ENCODE measurements at regions not wholly inside any gene's neighbourhood (a gene's known extent, or its start where the extent isn't known, plus 50 kb on each side); places are given as distances from the start of the nearest gene placed in this dataset.
"Not testable (repeated sequence)": the region's sequence is repeated elsewhere in the genome, so short reads cannot be mapped to it uniquely, and the experiment has no call there.

DNA sequence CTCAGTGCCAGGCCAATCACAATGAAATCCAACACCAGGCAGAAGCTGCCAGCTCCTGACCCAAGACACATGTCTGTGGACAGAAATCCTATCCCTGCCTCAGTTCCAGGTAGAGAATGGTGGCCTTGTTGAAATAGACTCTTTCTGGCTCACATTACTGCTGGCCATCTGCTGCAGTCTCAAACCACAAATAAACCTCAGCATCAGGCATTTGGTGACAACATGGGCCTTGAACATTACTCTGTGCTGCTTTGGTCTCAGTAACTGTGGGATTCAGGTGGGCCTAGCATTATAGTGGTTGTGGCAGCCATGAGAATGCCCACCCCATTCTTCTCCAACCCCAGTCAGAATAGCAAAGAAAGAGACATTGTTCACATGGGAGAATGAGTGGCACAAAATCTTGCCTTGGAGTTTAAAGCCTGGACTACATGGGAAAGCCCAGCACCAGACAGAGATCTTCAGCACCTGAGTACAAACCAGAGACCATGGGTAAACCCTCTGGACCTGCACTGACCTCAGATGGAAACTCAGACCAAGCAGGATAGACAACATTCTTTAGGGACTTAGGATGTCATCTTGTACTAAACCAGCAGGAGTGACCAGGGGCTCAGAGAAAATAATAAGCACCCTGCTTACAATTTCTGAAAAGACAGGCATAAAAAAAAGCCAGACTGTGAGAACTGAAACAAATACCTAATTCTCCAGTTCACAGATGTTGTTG lies 50.4 kb upstream of the TRAM1L1 start:
- DNase-seq = peak; percentile 14
- in situ Hi-C loops (cut with HindIII; ENCODE audit: low pct_ligation_motif_present, low pct_unique_long_range_greater_than_20kb, low sequenced_read_pairs) = no loop called here

DNA sequence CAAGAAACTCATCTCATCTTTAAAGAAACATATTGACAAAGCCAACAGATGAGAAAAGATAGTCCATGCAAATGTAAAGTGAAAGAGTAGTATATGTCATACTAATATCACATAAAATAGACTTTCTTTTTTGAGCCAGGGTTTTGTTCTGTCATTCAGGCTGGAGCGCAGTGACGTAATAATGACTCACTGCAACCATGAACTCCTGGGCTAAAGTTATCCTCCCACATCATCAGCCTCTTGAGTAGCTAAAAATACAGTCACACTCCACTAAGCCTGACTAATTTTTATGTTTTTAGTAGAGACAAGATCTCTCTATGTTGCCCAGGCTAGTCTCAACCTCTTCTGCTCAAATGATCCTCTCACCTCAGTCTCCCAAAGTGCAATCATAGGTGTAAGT lies 51.8 kb upstream of the TRAM1L1 start:
- peak; percentile 82 for DNase-seq
- in situ Hi-C loops (cut with HindIII; ENCODE audit: low pct_ligation_motif_present, low pct_unique_long_range_greater_than_20kb, low sequenced_read_pairs) = no loop called here

DNA sequence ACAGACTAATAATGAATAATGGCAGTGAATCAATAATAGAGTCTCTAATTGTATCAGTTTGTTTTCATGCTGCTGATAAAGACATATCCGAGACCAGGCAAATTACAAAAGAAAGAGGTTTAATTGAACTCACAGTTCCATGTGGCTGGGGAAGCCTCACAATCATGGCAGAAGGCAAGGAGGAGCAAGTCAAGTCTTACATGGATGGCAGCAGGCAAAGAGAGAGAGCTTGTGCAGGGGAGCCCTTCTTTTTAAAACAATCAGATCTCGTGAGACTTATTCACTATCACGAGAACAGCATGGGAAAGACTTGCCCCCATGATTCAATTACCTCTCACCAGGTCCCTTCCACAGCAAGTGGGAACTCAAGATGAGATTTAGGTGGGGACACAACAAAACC lies 53.4 kb upstream of the TRAM1L1 start:
- DNase-seq; in situ Hi-C loops (cut with HindIII; ENCODE audit: low pct_ligation_motif_present, low pct_unique_long_range_greater_than_20kb, low sequenced_read_pairs): not testable (repeated sequence)

DNA sequence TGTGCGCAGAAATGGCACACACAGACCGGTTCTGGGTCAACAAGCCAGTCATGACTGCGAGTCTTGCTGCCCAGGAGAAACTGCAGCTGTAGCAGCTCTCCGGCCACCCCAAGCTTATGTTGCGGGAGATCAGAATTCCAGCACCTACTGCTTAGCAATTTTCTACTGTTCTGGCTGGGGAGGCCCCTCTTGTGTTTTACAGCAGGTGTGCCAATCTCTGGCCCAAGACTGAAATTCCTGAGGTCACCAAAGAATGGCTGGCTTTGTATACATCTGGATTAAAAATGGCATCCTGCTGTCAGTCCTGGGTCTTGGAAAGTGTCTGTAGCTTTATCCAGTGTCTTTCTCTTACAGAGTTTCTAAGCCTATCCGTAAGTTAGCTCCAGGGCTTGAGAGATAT lies 68.9 kb upstream of the TRAM1L1 start:
- in situ Hi-C loops (cut with HindIII; ENCODE audit: low pct_ligation_motif_present, low pct_unique_long_range_greater_than_20kb, low sequenced_read_pairs) = no loop called here
- no peak for DNase-seq

DNA sequence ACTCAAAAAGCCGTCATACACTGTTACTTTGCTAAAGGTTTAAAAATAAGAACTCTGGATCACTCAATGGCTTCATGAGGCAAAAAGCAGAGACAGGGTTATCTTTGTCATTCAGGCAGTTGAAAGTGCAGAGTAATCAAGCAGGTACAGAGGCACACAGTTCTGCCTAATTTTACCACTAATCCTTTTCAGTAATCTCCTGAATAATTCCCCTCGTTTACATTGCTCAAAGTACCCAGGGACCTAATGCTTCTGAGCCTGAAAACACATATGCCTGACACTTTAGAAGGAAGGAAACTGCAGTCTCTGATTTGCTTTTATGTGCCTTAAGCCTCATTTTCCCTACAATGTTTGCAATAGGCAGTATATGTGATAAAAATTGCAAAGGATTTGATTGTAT lies 71.4 kb upstream of the TRAM1L1 start:
- in situ Hi-C loops (cut with HindIII; ENCODE audit: low pct_ligation_motif_present, low pct_unique_long_range_greater_than_20kb, low sequenced_read_pairs) = no loop called here
- DNase-seq = no peak

DNA sequence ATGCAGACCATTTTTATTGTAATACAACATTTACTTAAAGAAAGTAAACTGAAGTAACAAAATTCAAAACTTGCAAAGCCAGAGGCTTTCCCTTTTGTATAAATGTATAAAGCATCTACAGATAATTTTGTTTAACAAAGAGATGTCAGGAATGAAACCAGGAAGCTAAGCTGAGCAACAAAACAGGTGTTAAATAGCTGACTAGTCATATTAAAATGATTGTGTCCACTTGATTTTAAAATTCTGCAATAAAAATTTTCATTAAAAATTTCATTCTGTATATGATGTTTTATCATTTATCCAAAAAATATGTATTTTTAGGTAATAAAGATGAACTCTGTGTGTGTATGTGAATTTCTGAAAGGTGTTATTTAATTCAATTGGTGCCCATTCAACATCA lies 72.0 kb upstream of the TRAM1L1 start:
- in situ Hi-C loops (cut with HindIII; ENCODE audit: low pct_ligation_motif_present, low pct_unique_long_range_greater_than_20kb, low sequenced_read_pairs) = no loop called here

DNA sequence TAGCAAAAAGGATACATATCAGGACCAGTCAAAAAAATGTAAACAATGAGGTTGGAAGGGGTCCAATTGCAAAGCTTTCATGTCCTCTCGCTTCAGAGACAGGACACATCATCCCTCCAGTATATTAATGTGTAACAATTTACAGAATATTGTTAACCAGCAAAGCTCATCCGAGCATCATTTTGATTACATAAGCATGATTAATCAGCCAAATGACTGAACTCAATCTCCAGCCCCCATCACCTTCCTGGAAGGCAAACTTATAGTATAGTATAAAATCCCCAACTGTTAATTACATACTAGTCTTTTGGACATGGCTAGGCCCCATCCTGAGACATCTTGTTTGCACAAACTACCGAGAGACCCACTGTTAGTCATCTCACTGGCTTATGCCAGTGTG lies 77.6 kb upstream of the TRAM1L1 start:
- in situ Hi-C loops (cut with HindIII; ENCODE audit: low pct_ligation_motif_present, low pct_unique_long_range_greater_than_20kb, low sequenced_read_pairs) = no loop called here
- DNase-seq = no peak

More for the DNA sequence above, 72.0 kb upstream of the TRAM1L1 start:
- no peak for DNase-seq

DNA sequence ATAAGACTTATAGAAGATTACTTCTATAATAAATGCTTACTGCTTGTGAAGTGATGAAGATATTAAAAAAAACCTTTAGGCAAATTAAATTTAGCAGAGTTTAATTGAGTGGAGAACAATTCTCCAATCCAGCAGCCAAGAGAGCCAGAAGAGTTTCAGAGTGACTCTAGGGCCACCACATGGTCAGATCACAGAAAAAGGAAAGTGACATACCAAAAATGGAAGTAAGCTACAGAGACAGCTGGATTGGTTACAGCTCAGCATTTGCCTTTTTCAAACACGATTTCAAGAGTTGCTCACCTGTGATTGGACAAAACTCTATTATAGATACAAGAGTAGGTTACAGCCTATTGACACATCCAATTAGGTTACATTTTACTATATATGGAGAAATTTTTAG lies 79.0 kb upstream of the TRAM1L1 start:
- in situ Hi-C loops (cut with HindIII; ENCODE audit: low pct_ligation_motif_present, low pct_unique_long_range_greater_than_20kb, low sequenced_read_pairs) = no loop called here
- no peak for DNase-seq

DNA sequence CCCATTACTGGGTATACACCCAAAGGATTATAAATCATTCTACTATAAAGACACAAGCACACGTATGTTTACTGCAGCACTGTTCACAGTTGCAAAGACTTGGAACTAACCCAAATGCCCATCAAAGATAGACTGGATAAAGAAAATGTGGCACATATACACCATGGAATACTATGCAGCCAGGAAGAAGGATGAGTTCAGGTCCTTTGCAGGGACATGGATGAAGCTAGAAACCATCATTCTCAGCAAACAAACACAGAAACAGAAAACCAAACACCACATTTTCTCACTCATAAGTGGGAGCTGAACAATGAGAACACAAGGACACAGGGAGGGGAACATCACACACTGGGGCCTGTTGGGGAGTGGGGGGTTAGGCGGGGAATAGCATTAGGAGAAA lies 90.0 kb upstream of the TRAM1L1 start:
- DNase-seq; in situ Hi-C loops (cut with HindIII; ENCODE audit: low pct_ligation_motif_present, low pct_unique_long_range_greater_than_20kb, low sequenced_read_pairs): not testable (repeated sequence)

DNA sequence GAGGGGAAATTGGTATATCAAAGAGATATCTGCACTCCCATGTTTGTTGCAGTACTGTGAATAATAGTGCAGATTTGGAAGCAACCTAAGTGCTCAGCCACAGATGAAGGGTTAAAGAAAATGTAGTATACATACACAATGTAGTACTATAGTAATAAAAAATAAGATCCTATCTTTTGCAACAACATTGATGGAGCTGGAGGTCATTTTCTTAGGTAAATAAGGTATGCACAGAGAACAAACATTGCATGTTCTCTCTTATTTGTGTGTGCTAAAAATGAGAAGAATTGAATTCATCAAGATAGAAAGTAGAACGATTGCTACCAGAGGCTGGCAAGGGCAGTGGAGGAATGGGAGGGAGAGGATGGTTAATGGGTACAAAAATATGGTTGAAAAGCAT lies 117.9 kb upstream of the TRAM1L1 start:
- no peak for DNase-seq
- in situ Hi-C loops (cut with HindIII; ENCODE audit: low pct_ligation_motif_present, low pct_unique_long_range_greater_than_20kb, low sequenced_read_pairs) = no loop called here

DNA sequence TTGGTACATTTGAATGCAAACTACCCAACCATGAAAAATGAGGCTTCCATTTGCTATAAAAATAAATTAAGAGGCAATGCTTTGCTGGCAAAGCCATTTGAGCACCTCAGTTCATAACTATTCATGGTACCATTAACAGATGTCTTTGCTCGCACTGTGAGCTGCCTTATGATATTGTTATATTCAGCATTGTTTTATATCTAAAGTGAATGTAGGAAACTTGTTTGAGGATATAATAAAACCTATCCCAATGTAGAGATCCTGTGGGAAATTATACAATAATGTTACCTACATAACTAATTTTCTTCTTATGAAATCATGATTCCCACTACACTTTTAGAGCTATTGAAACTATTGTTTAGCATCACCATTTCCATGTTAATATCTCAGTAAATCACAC lies 125.2 kb upstream of the TRAM1L1 start:
- in situ Hi-C loops (cut with HindIII; ENCODE audit: low pct_ligation_motif_present, low pct_unique_long_range_greater_than_20kb, low sequenced_read_pairs) = no loop called here
- DNase-seq = no peak

DNA sequence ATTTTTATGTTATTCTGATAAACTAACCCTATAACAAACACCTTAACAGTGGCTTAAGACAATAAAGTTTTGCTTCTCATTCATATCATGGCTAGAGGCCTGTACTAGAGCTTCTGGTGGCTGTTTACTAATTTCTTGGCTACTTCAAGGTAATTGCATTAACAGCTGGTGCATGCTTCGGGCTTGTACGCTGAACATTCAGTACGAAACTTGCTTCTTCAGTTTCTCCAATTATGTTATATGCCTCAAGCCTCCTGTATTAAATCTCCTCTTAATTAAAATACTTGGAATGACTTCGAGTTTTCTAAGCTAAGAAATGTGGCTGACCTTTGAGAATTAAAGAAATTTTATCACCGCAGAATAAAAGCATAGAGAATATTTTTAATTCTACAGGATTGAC lies 138.9 kb upstream of the TRAM1L1 start:
- no peak for DNase-seq
- in situ Hi-C loops (cut with HindIII; ENCODE audit: low pct_ligation_motif_present, low pct_unique_long_range_greater_than_20kb, low sequenced_read_pairs) = no loop called here

DNA sequence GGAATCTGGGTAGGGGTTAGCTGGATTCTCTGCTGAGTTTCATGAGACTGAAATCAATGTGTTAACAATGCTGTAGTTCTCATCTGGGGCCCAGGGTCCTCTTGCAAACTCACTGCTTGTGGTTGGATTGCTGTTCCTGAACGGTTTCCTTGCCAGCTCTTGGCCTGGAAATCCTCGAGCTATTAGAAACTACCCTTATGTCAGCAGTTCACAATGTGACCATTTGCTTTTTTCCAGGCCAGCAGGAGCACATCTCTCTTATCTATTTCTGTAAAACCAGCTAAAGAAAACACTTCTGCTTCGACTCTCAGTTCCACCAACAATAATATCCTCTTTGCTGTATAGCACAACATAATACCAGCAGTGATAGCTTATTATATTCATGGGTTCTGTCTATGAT lies 140.1 kb upstream of the TRAM1L1 start:
- DNase-seq = no peak

DNA sequence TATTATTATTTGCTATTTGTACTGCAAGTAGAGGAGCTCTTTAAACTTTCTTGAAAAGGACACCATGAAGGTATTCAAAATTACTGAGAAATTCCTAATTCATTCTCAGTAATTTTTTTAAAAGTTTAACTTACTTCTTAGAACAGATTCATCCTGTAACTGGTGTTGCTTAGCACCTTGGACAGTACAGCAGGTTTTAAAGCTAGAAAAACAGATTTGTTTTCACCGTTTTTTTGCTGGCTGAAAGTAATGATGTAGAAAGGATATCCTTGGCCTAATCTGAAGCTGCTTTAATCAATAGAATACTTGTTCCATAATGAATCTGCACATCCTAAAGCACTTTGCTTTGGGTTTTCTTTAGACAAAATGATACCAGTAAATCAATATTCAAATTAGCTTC lies 142.5 kb upstream of the TRAM1L1 start:
- no peak for DNase-seq
- in situ Hi-C loops (cut with HindIII; ENCODE audit: low pct_ligation_motif_present, low pct_unique_long_range_greater_than_20kb, low sequenced_read_pairs) = no loop called here

More for the DNA sequence above, 140.1 kb upstream of the TRAM1L1 start:
- in situ Hi-C loops (cut with HindIII; ENCODE audit: low pct_ligation_motif_present, low pct_unique_long_range_greater_than_20kb, low sequenced_read_pairs) = no loop called here

DNA sequence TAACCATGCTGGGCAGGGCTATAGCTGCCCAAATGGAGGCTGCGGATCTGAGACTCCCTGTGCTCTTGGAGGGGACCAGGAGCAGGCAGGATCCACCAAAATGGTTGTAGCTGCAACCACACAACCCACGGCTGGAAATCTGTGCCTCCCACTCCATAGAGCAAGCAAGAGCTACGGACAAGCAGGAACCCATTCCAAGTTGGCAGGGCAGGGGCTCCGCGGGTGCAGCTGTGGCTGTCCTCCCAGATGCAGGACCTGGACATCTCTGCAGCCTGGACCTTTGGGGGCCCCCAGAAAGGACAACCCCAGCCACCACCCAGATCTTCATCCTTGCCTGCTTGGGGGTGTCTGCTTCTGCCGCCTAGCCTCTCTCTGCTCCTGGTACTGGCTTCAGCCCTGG lies 154.1 kb upstream of the TRAM1L1 start:
- in situ Hi-C loops (cut with HindIII; ENCODE audit: low pct_ligation_motif_present, low pct_unique_long_range_greater_than_20kb, low sequenced_read_pairs) = no loop called here
- DNase-seq = no peak

DNA sequence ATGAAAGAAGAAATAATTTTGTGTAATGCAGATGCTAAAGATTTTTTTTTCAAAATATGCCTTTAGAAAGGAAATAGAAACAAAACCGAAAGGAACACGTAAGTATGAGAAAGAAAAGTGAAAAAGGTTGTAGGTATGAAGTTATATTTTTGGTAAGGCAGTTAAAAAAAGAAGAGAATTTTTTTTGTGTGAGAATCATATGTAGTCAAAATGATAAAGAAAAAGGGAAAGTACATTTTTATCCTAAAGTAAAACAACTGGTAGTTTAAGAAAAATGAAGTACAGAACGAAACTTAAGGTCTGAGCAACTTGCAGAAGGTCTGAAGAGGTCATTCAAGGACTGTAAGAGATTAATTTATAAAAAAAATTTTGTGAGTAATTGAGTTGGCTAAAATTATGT lies 164.0 kb upstream of the TRAM1L1 start:
- in situ Hi-C loops (cut with HindIII; ENCODE audit: low pct_ligation_motif_present, low pct_unique_long_range_greater_than_20kb, low sequenced_read_pairs) = no loop called here

DNA sequence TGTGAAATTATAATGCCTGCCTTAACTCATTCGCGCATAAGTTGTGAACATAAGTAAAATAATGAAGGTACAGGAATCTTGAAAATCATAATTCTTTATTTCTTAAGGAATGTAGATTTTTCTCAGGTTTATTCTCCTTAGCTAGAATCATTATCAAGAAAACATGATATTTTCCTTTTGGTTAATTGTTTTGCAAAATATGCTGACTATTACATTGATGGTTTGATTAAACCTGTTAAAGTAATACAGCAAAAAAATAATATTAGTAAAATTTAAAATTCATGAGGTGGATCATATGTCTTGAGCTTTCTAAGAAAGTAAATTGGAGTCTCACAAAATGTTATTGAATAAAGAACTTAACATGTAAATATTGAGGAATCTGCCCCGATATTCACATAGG lies 178.7 kb upstream of the TRAM1L1 start:
- DNase-seq = no peak
- in situ Hi-C loops (cut with HindIII; ENCODE audit: low pct_ligation_motif_present, low pct_unique_long_range_greater_than_20kb, low sequenced_read_pairs) = no loop called here

More for the DNA sequence above, 164.0 kb upstream of the TRAM1L1 start:
- no peak for DNase-seq

DNA sequence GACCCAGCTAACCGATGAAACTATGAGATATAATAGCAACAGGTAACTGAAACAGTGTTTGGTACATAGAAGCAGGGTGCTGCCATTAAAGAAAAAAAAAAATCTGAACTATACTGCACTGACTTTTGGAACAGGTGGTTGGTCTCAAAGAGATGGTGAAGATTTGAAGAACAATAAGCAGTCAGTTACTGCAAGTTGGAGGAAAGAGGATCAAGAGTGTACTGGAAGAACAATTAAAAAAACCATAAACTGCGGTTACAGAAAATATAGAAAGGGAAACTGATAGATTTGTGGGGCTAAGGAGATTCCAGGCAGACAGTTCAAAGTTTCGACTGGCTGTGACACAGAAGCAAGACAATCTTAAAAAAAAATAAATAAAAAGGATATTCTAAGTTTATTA lies 181.9 kb upstream of the TRAM1L1 start:
- in situ Hi-C loops (cut with HindIII; ENCODE audit: low pct_ligation_motif_present, low pct_unique_long_range_greater_than_20kb, low sequenced_read_pairs) = no loop called here
- no peak for DNase-seq

DNA sequence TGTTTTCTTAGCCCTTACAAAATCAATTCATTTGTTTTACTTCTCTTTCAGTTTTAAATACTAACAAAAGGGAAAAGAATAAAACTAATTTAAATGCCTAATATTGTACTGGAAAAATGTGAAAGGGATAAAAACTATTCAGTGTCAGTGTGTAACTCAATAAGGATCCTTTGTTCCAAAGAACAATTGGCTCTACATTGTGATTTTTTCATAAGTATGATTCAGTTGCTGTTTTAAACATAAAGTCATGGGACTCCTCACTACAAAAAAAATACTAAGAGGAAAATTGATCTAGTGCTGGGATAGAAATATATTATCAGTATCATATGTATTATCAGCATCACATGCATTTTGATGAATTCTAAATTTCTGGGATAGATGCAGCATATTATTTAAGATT lies 199.4 kb upstream of the TRAM1L1 start:
- in situ Hi-C loops (cut with HindIII; ENCODE audit: low pct_ligation_motif_present, low pct_unique_long_range_greater_than_20kb, low sequenced_read_pairs) = no loop called here
- DNase-seq = no peak

DNA sequence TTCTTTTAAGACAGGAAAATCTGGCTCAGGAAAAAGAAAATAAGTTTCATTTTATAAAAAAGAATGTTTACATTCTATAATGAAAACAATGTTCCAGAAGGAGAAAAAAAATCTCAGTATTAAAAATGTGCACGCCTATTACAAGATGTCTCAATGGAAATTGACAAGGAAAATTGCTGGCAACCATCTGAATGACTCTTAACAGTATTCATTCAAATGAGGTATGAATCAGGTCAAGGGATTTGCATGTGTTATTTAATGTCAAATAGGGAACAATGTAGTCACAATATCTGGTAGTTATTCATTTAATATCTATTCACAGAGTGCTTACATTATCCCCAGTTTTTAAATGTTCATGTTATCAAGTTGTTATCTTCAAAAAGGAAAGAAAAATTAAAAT lies 208.4 kb upstream of the TRAM1L1 start:
- DNase-seq = no peak

DNA sequence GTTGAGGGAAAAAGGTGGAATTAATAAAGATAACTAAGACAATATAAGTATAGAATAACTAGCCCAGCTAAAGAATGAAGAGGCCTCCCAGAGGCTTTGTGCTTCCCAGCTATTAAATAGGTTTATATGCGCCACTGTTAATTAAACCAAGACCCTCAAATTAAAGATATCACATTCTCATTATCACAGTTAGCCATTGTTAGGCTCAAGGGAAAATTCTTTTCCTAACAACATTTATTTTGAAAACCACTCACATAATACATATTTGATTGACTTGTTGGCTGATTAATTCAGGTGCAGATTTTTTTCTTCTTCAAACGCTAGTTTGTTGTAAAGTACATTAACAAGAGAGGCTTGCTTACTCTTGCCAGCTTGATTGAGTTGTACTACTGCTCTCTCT lies 216.8 kb upstream of the TRAM1L1 start:
- DNase-seq = no peak
- in situ Hi-C loops (cut with HindIII; ENCODE audit: low pct_ligation_motif_present, low pct_unique_long_range_greater_than_20kb, low sequenced_read_pairs) = no loop called here

More for the DNA sequence above, 208.4 kb upstream of the TRAM1L1 start:
- in situ Hi-C loops (cut with HindIII; ENCODE audit: low pct_ligation_motif_present, low pct_unique_long_range_greater_than_20kb, low sequenced_read_pairs) = no loop called here
